ENCODE measurements at regions not wholly inside any gene's neighbourhood (a gene's known extent, or its start where the extent isn't known, plus 50 kb on each side); places are given as distances from the start of the nearest gene placed in this dataset.
"Not testable (repeated sequence)": the region's sequence is repeated elsewhere in the genome, so short reads cannot be mapped to it uniquely, and the experiment has no call there.

GRCh38 chr1:118511922-118512321, 326.9 kb upstream of the SPAG17 start:
- H3K27ac Mint-ChIP-seq; H3K27me3 ChIP-seq (replicated peaks in 1 of 2; ENCODE audit: control insufficient read depth in 2 of 2, extremely low read depth in 1 of 2, insufficient read depth in 2 of 2, low read length in 1 of 2); H3K27me3 Mint-ChIP-seq; H3K36me3 ChIP-seq (ENCODE audit: control insufficient read depth in 2 of 2, extremely low read depth in 1 of 2, insufficient read depth in 1 of 2, low read length in 1 of 2); H3K9me3 ChIP-seq; H3K27ac ChIP-seq (ENCODE audit: low read length); H3K4me3 ChIP-seq (ENCODE audit: control insufficient read depth in 1 of 2, extremely low read depth in 1 of 2, low read length in 1 of 2); ATAC-seq (replicated peaks in 1 of 4); CTCF ChIA-PET; H3K4me1 ChIP-seq (ENCODE audit: control insufficient read depth in 1 of 2, extremely low read depth in 1 of 2, insufficient read depth in 2 of 2, low read length in 2 of 2); H3K36me3 Mint-ChIP-seq; DNase-seq; H3K4me1 Mint-ChIP-seq; H3K4me3 Mint-ChIP-seq; POLR2A ChIA-PET: not testable (repeated sequence)
- peaks cover 26 to 31% (median 29%) of the 10 kb centered on the region in 3 donors for H3K9me3 Mint-ChIP-seq
- no CpG with 5 or more reads among the region's 1 CpG for WGBS (ENCODE audit: insufficient coverage)

GRCh38 chr1:118504867-118505266, 319.8 kb upstream of the SPAG17 start:
- Histone ChIP-seq H3K9me3 (no peaks in the 10 kb centered on the region), H3K27ac (ENCODE audit: low read length) (no peak overlapping the region), H3K36me3 (ENCODE audit: control insufficient read depth in 2 of 2, extremely low read depth in 1 of 2, insufficient read depth in 1 of 2, low read length in 1 of 2) (no peaks in the 10 kb centered on the region), H3K4me1 (ENCODE audit: control insufficient read depth in 1 of 2, extremely low read depth in 1 of 2, insufficient read depth in 2 of 2, low read length in 2 of 2) (no peaks in the 10 kb centered on the region), H3K4me3 (ENCODE audit: control insufficient read depth in 1 of 2, extremely low read depth in 1 of 2, low read length in 1 of 2) (no peak overlapping the region), H3K27me3 (replicated peaks in 1 of 2; ENCODE audit: control insufficient read depth in 2 of 2, extremely low read depth in 1 of 2, insufficient read depth in 2 of 2, low read length in 1 of 2) (no peaks in the 10 kb centered on the region)
- H3K36me3 Mint-ChIP-seq = no peaks in the 10 kb centered on the region
- no peak overlapping the region for H3K27ac Mint-ChIP-seq
- no peaks in the 10 kb centered on the region for H3K27me3 Mint-ChIP-seq
- ATAC-seq (replicated peaks in 1 of 4) (no peak), DNase-seq (no peak)
- peaks cover 3 to 14% (median 7%) of the 10 kb centered on the region in 3 donors for H3K9me3 Mint-ChIP-seq
- ChIA-PET CTCF (no interaction called here), POLR2A (no interaction called here)
- WGBS (ENCODE audit: insufficient coverage) = 60% methylated on average over 2 of the region's 4 CpGs
- no peak overlapping the region for H3K4me3 Mint-ChIP-seq
- no peaks in the 10 kb centered on the region for H3K4me1 Mint-ChIP-seq

- Mint-ChIP-seq H3K4me3 (no peak overlapping the region), H3K4me1 (no peaks in the 10 kb centered on the region), H3K9me3 (peaks cover 3 to 14% (median 7%) of the 10 kb centered on the region in 3 donors), H3K36me3 (no peaks in the 10 kb centered on the region), H3K27ac (no peak overlapping the region), H3K27me3 (no peaks in the 10 kb centered on the region)
- Histone ChIP-seq H3K9me3 (no peaks in the 10 kb centered on the region), H3K36me3 (ENCODE audit: control insufficient read depth in 2 of 2, extremely low read depth in 1 of 2, insufficient read depth in 1 of 2, low read length in 1 of 2) (no peaks in the 10 kb centered on the region), H3K27me3 (replicated peaks in 1 of 2; ENCODE audit: control insufficient read depth in 2 of 2, extremely low read depth in 1 of 2, insufficient read depth in 2 of 2, low read length in 1 of 2) (no peaks in the 10 kb centered on the region), H3K4me3 (ENCODE audit: control insufficient read depth in 1 of 2, extremely low read depth in 1 of 2, low read length in 1 of 2) (no peak overlapping the region), H3K4me1 (ENCODE audit: control insufficient read depth in 1 of 2, extremely low read depth in 1 of 2, insufficient read depth in 2 of 2, low read length in 2 of 2) (no peaks in the 10 kb centered on the region), H3K27ac (ENCODE audit: low read length) (no peak overlapping the region)
- ChIA-PET POLR2A (no interaction called here), CTCF (no interaction called here)
- DNase-seq = no peak
- no peak for ATAC-seq (replicated peaks in 1 of 4)
- WGBS (ENCODE audit: insufficient coverage) = 0% methylated on average over 2 of the region's 2 CpGs
These were observed 319.2 kb upstream of the SPAG17 start for GRCh38 chr1:118504221-118504644.

GRCh38 chr1:118503752-118504151, 318.7 kb upstream of the SPAG17 start:
- POLR2A ChIA-PET = no interaction called here
- Histone ChIP-seq H3K27ac (ENCODE audit: low read length) (no peak overlapping the region), H3K27me3 (replicated peaks in 1 of 2; ENCODE audit: control insufficient read depth in 2 of 2, extremely low read depth in 1 of 2, insufficient read depth in 2 of 2, low read length in 1 of 2) (no peaks in the 10 kb centered on the region), H3K36me3 (ENCODE audit: control insufficient read depth in 2 of 2, extremely low read depth in 1 of 2, insufficient read depth in 1 of 2, low read length in 1 of 2) (no peaks in the 10 kb centered on the region), H3K4me3 (ENCODE audit: control insufficient read depth in 1 of 2, extremely low read depth in 1 of 2, low read length in 1 of 2) (no peak overlapping the region), H3K9me3 (no peaks in the 10 kb centered on the region), H3K4me1 (ENCODE audit: control insufficient read depth in 1 of 2, extremely low read depth in 1 of 2, insufficient read depth in 2 of 2, low read length in 2 of 2) (no peaks in the 10 kb centered on the region)
- DNase-seq (no peak), ATAC-seq (replicated peaks in 1 of 4) (no peak)
- H3K27me3 Mint-ChIP-seq = no peaks in the 10 kb centered on the region
- peaks cover 3 to 14% (median 7%) of the 10 kb centered on the region in 3 donors for H3K9me3 Mint-ChIP-seq
- H3K4me1 Mint-ChIP-seq = no peaks in the 10 kb centered on the region
- H3K36me3 Mint-ChIP-seq = no peaks in the 10 kb centered on the region
- H3K4me3 Mint-ChIP-seq = no peak overlapping the region
- CTCF ChIA-PET = no interaction called here
- H3K27ac Mint-ChIP-seq = no peak overlapping the region

- Histone ChIP-seq H3K36me3 (ENCODE audit: control insufficient read depth in 2 of 2, extremely low read depth in 1 of 2, insufficient read depth in 1 of 2, low read length in 1 of 2) (no peaks in the 10 kb centered on the region), H3K9me3 (no peaks in the 10 kb centered on the region), H3K4me3 (ENCODE audit: control insufficient read depth in 1 of 2, extremely low read depth in 1 of 2, low read length in 1 of 2) (no peak overlapping the region), H3K4me1 (ENCODE audit: control insufficient read depth in 1 of 2, extremely low read depth in 1 of 2, insufficient read depth in 2 of 2, low read length in 2 of 2) (no peaks in the 10 kb centered on the region), H3K27me3 (replicated peaks in 1 of 2; ENCODE audit: control insufficient read depth in 2 of 2, extremely low read depth in 1 of 2, insufficient read depth in 2 of 2, low read length in 1 of 2) (no peaks in the 10 kb centered on the region), H3K27ac (ENCODE audit: low read length) (no peak overlapping the region)
- H3K4me3 Mint-ChIP-seq = no peak overlapping the region
- no peak overlapping the region for H3K27ac Mint-ChIP-seq
- POLR2A ChIA-PET = no interaction called here
- no peaks in the 10 kb centered on the region for H3K27me3 Mint-ChIP-seq
- H3K9me3 Mint-ChIP-seq = peaks cover 0 to 3% (median 2%) of the 10 kb centered on the region in 3 donors
- H3K36me3 Mint-ChIP-seq = no peaks in the 10 kb centered on the region
- H3K4me1 Mint-ChIP-seq = no peaks in the 10 kb centered on the region
- no CpG with 5 or more reads among the region's 1 CpG for WGBS (ENCODE audit: insufficient coverage)
- ATAC-seq (replicated peaks in 1 of 4) (no peak), DNase-seq (no peak)
- CTCF ChIA-PET = no interaction called here
These were observed 310.0 kb upstream of the SPAG17 start for GRCh38 chr1:118494998-118495397.

- no peaks in the 10 kb centered on the region for H3K36me3 ChIP-seq (ENCODE audit: control insufficient read depth in 2 of 2, extremely low read depth in 1 of 2, insufficient read depth in 1 of 2, low read length in 1 of 2)
- H3K9me3 Mint-ChIP-seq = peaks cover 5 to 18% (median 5%) of the 10 kb centered on the region in 3 donors
- H3K4me1 Mint-ChIP-seq = no peaks in the 10 kb centered on the region
- H3K4me1 ChIP-seq (ENCODE audit: control insufficient read depth in 1 of 2, extremely low read depth in 1 of 2, insufficient read depth in 2 of 2, low read length in 2 of 2) = no peaks in the 10 kb centered on the region
- no peak overlapping the region for H3K4me3 Mint-ChIP-seq
- no peaks in the 10 kb centered on the region for H3K27me3 Mint-ChIP-seq
- H3K4me3 ChIP-seq (ENCODE audit: control insufficient read depth in 1 of 2, extremely low read depth in 1 of 2, low read length in 1 of 2) = no peak overlapping the region
- H3K27me3 ChIP-seq (replicated peaks in 1 of 2; ENCODE audit: control insufficient read depth in 2 of 2, extremely low read depth in 1 of 2, insufficient read depth in 2 of 2, low read length in 1 of 2) = no peaks in the 10 kb centered on the region
- ATAC-seq (replicated peaks in 1 of 4) (no peak), DNase-seq (no peak)
- H3K27ac Mint-ChIP-seq = no peak overlapping the region
- no peaks in the 10 kb centered on the region for H3K36me3 Mint-ChIP-seq
- POLR2A ChIA-PET = no interaction called here
- CTCF ChIA-PET = no interaction called here
- H3K9me3 ChIP-seq = no peaks in the 10 kb centered on the region
- WGBS (ENCODE audit: insufficient coverage) = 80% methylated on average over 1 of the region's 3 CpGs
- H3K27ac ChIP-seq (ENCODE audit: low read length) = no peak overlapping the region
These were observed 303.8 kb upstream of the SPAG17 start for GRCh38 chr1:118488787-118489186.

- Histone ChIP-seq H3K36me3 (ENCODE audit: control insufficient read depth in 2 of 2, extremely low read depth in 1 of 2, insufficient read depth in 1 of 2, low read length in 1 of 2) (no peaks in the 10 kb centered on the region), H3K9me3 (no peaks in the 10 kb centered on the region), H3K27me3 (replicated peaks in 1 of 2; ENCODE audit: control insufficient read depth in 2 of 2, extremely low read depth in 1 of 2, insufficient read depth in 2 of 2, low read length in 1 of 2) (no peaks in the 10 kb centered on the region), H3K27ac (ENCODE audit: low read length) (no peak overlapping the region), H3K4me1 (ENCODE audit: control insufficient read depth in 1 of 2, extremely low read depth in 1 of 2, insufficient read depth in 2 of 2, low read length in 2 of 2) (no peaks in the 10 kb centered on the region), H3K4me3 (ENCODE audit: control insufficient read depth in 1 of 2, extremely low read depth in 1 of 2, low read length in 1 of 2) (no peak overlapping the region)
- CTCF ChIA-PET = no interaction called here
- H3K36me3 Mint-ChIP-seq = no peaks in the 10 kb centered on the region
- POLR2A ChIA-PET = no interaction called here
- ATAC-seq (replicated peaks in 1 of 4) (no peak), DNase-seq (no peak)
- H3K27ac Mint-ChIP-seq = no peak overlapping the region
- no peaks in the 10 kb centered on the region for H3K4me1 Mint-ChIP-seq
- no CpG with 5 or more reads among the region's 2 CpGs for WGBS (ENCODE audit: insufficient coverage)
- H3K9me3 Mint-ChIP-seq = peaks cover 5 to 20% (median 6%) of the 10 kb centered on the region in 3 donors
- no peaks in the 10 kb centered on the region for H3K27me3 Mint-ChIP-seq
- no peak overlapping the region for H3K4me3 Mint-ChIP-seq
These were observed 302.9 kb upstream of the SPAG17 start for GRCh38 chr1:118487932-118488331.

Data from T-cell (primary cell).